PC-9 (cell line): ENCODE measurements at regions not wholly inside any gene's neighbourhood (a gene's known extent, or its start where the extent isn't known, plus 50 kb on each side); places are given as distances from the start of the nearest gene placed in this dataset.

Experiments
- BruUV-seq: library from RNA; stranded (reverse); fragments of 400-500 nt; replicated peaks from 2 replicates; lab custom pipeline; 2021; lab: Mats Ljungman, UMichigan
- CTCF ChIA-PET: fragments of 300-600 bp; sonication (Branson Sonifier 250); formaldehyde crosslinking; loops from one replicate; lab custom pipeline; 2022; ENCODE audit warnings: antibody characterized with exemption; lab: Charles Lee
- POLR2A ChIA-PET: fragments of 300-600 bp; sonication (Branson Sonifier 250); formaldehyde crosslinking; loops from one replicate; lab custom pipeline; 2022; ENCODE audit warnings: antibody characterized with exemption; ENCODE audit not compliant: unreplicated experiment; lab: Charles Lee
- DNase-seq, 2 experiments: peaks; one replicate each; pipeline versions ENCODE4 v3.0.0 to v3.0.0-alpha.2; 2015 to 2022; ENCODE audit warnings: mixed read lengths in 1 of 2
- H2AFZ ChIP-seq: fragments of 200-600 bp; sonication (generic); 2 replicates; pipeline ENCODE4 v1.8.1; 2017; ENCODE audit warnings: antibody characterized with exemption
- H3F3A ChIP-seq: fragments of 200-600 bp; sonication (generic); 2 replicates; pipeline ENCODE4 v1.8.1; 2017; ENCODE audit warnings: antibody characterized with exemption, mild to moderate bottlenecking, low read depth; ENCODE audit not compliant: insufficient read depth
- H3K27ac ChIP-seq: fragments of 200-600 bp; sonication (generic); 2 replicates; pipeline ENCODE4 v1.6.1; 2016; ENCODE audit warnings: mixed run types
- H3K27me3 ChIP-seq: fragments of 200-600 bp; sonication (generic); 2 replicates; pipeline ENCODE4 v1.6.1; 2016; ENCODE audit warnings: low read depth, mixed run types; ENCODE audit not compliant: insufficient read depth
- H3K36me3 ChIP-seq: fragments of 200-600 bp; sonication (generic); 2 replicates; pipeline ENCODE4 v1.6.1; 2016; ENCODE audit warnings: low read depth, mixed run types
- H3K4me1 ChIP-seq: fragments of 200-600 bp; sonication (generic); replicated peaks from 2 replicates; pipeline ENCODE4 v1.6.1; 2016; ENCODE audit warnings: mixed run types; ENCODE audit not compliant: insufficient read depth
- H3K4me2 ChIP-seq: fragments of 200-600 bp; sonication (generic); 2 replicates; pipeline ENCODE4 v1.6.1; 2017; ENCODE audit warnings: mixed run types
- H3K4me3 ChIP-seq: fragments of 200-600 bp; sonication (generic); 2 replicates; pipeline ENCODE4 v1.6.1; 2016; ENCODE audit warnings: mixed run types
- H3K79me2 ChIP-seq: fragments of 200-600 bp; sonication (generic); 2 replicates; pipeline ENCODE4 v1.6.1; 2017; ENCODE audit warnings: low read depth, mixed run types
- H3K9me2 ChIP-seq: fragments of 200-600 bp; sonication (generic); 2 replicates; pipeline ENCODE4 v1.8.1; 2017; ENCODE audit warnings: mild to moderate bottlenecking; ENCODE audit not compliant: insufficient read depth
- H3K9me3 ChIP-seq: fragments of 200-600 bp; sonication (generic); 2 replicates; pipeline ENCODE4 v1.8.1; 2016; ENCODE audit warnings: low read depth; ENCODE audit not compliant: insufficient read depth
- H4K20me1 ChIP-seq: fragments of 200-600 bp; sonication (generic); 2 replicates; pipeline ENCODE4 v1.8.1; 2017; ENCODE audit not compliant: insufficient read depth
- CTCF ChIP-seq: fragments of 200-600 bp; sonication (generic); conservative IDR thresholded peaks from 2 replicates; pipeline ENCODE4 v1.6.1; 2017; ENCODE audit warnings: mixed run types, antibody characterized with exemption, mild to moderate bottlenecking, moderate library complexity
- EZH2 ChIP-seq: fragments of 200-600 bp; sonication (generic); IDR thresholded peaks from 2 replicates; pipeline ENCODE4 v1.8.0; 2017; ENCODE audit warnings: antibody characterized with exemption, low read depth
- intact Hi-C: fragments of 100-400 bp; cut with micrococcal nuclease; formaldehyde crosslinking; loops from one replicate; pipeline ENCODE4 v1.10.0; 2022; ENCODE audit not compliant: unreplicated experiment

- Histone ChIP-seq H4K20me1 (no peaks in the 10 kb centered on the region), H3K4me3 (no peak overlapping the region), H3K4me1 (no peaks in the 10 kb centered on the region), H3K4me2 (no peak overlapping the region), H3K9me3 (no peaks in the 10 kb centered on the region), H3F3A (no peaks in the 10 kb centered on the region), H3K27ac (no peak overlapping the region), H3K27me3 (peaks cover 45% of the 10 kb centered on the region; the same call in 1 of the 2 replicates), H3K79me2 (no peaks in the 10 kb centered on the region), H3K36me3 (no peaks in the 10 kb centered on the region), H3K9me2 (no peaks in the 10 kb centered on the region), H2AFZ (no peak overlapping the region)
- intact Hi-C loops = no loop called here
- BruUV-seq = no TSS peak
- ChIA-PET POLR2A (no interaction called here), CTCF (no interaction called here)
- TF ChIP-seq EZH2 (no peak), CTCF (no peak)
- no peak for DNase-seq
Measured at GRCh38 chr2:16293871-16294270, 353.5 kb downstream of the MYCN start.

GRCh38 chr2:16293398-16293797 is 353.0 kb downstream of the MYCN start:
- no TSS peak for BruUV-seq
- Histone ChIP-seq H3F3A (no peaks in the 10 kb centered on the region), H2AFZ (no peak overlapping the region), H3K27me3 (peaks cover 45% of the 10 kb centered on the region; the same call in 1 of the 2 replicates), H3K4me1 (no peaks in the 10 kb centered on the region), H3K9me2 (no peaks in the 10 kb centered on the region), H4K20me1 (no peaks in the 10 kb centered on the region), H3K4me2 (no peak overlapping the region), H3K9me3 (no peaks in the 10 kb centered on the region), H3K79me2 (no peaks in the 10 kb centered on the region), H3K4me3 (no peak overlapping the region), H3K27ac (no peak overlapping the region), H3K36me3 (no peaks in the 10 kb centered on the region)
- ChIA-PET CTCF (no interaction called here), POLR2A (no interaction called here)
- TF ChIP-seq CTCF = no peak
- no peak for TF ChIP-seq EZH2
- intact Hi-C loops = no loop called here
- DNase-seq = no peak

- no peak overlapping the region for H2AFZ ChIP-seq
- H3K79me2 ChIP-seq = no peaks in the 10 kb centered on the region
- ChIA-PET POLR2A (no interaction called here), CTCF (no interaction called here)
- TF ChIP-seq EZH2 (no peak), CTCF (no peak)
- no peaks in the 10 kb centered on the region for H3K9me3 ChIP-seq
- H3K4me3 ChIP-seq = no peak overlapping the region
- H3K9me2 ChIP-seq = no peaks in the 10 kb centered on the region
- no peaks in the 10 kb centered on the region for H3F3A ChIP-seq
- no peaks in the 10 kb centered on the region for H3K36me3 ChIP-seq
- no peak overlapping the region for H3K4me2 ChIP-seq
- no TSS peak for BruUV-seq
- no peaks in the 10 kb centered on the region for H4K20me1 ChIP-seq
- no peak overlapping the region for H3K27ac ChIP-seq
- H3K27me3 ChIP-seq = peaks cover 44% of the 10 kb centered on the region; the same call in 1 of the 2 replicates
- DNase-seq = no peak
- H3K4me1 ChIP-seq = no peaks in the 10 kb centered on the region
- intact Hi-C loops = no loop called here
Measured at GRCh38 chr2:16291731-16292550, 351.6 kb downstream of the MYCN start.
